Ovary (tissue), 7 donors: ENCODE measurements at regions not wholly inside any gene's neighbourhood (a gene's known extent, or its start where the extent isn't known, plus 50 kb on each side); places are given as distances from the start of the nearest gene placed in this dataset.

Source experiments
- DNase-seq, 5 donors: peaks; one replicate each; pipeline ENCODE4 v3.0.0-alpha.2; 2019 to 2020
- H3K27ac ChIP-seq, 2 donors: fragments of 200-600 bp; one replicate each; pipeline versions ENCODE4 v1.5.1 to v1.8.0; 2019 to 2022
- H3K27me3 ChIP-seq: fragments of 200-600 bp; one replicate; pipeline ENCODE4 v1.8.0; 2022
- H3K36me3 ChIP-seq: fragments of 200-600 bp; sonication (generic); one replicate; pipeline ENCODE4 v1.5.1; 2019
- H3K4me1 ChIP-seq: one replicate; pipeline ENCODE4 v1.8.1; 2013; ENCODE audit warnings: mild to moderate bottlenecking, moderate library complexity; ENCODE audit not compliant: insufficient read depth
- H3K4me3 ChIP-seq: fragments of 200-600 bp; sonication (generic); one replicate; pipeline ENCODE4 v1.5.1; 2017
- H3K9me3 ChIP-seq, 2 donors: fragments of 200-600 bp in 1 of 2; sonication (generic) in 1 of 2; one replicate each; pipeline versions ENCODE4 v1.5.1 to v1.8.1; 2013 to 2019; ENCODE audit warnings: mild to moderate bottlenecking in 1 of 2, moderate library complexity in 1 of 2
- EP300 ChIP-seq: sonication (generic); formaldehyde crosslinking; IDR thresholded peaks from one replicate; pipeline ENCODE4 v1.6.1; 2017; ENCODE audit warnings: antibody characterized with exemption
- POLR2A ChIP-seq: fragments of 450-650 bp; IDR thresholded peaks from one replicate; pipeline ENCODE4 v1.6.1; 2017; ENCODE audit warnings: antibody characterized with exemption, mild to moderate bottlenecking, moderate library complexity
- WGBS, 3 donors: extraction: QIAGEN DNeasy Blood & Tissue Kit in 1 of 3; methylation state at CpG; one replicate each; pipeline versions ENCODE4 v1.1.5 to v1.1.7; 2013 to 2017; 5-methylcytosine and 5-hydroxymethylcytosine counted together
- intact Hi-C, 4 donors: fragments of 100-400 bp; cut with DNase I; formaldehyde crosslinking; loops; one replicate each; pipeline versions ENCODE4 v1.11.0 to v1.15.1; 2022 to 2023
- TF ChIP-seq, protein P1 (sequence below), 3 donors: fragments of 450-650 bp in 2 of 3; fragments of 200-600 bp in 1 of 3; IDR thresholded peaks; one replicate each; pipeline versions ENCODE4 v1.5.1 to v1.8.0; 2016 to 2022; ENCODE audit warnings: antibody characterized with exemption in 3 of 3, mild to moderate bottlenecking in 1 of 3
- donor health status: DM: no; HTN: no; CAD: no; lungs with moderate emphysema.
- donor health status: DM: no; HTN: no; CAD: no.
- donor health status: Bipolar disorder and iron deficiency.
- donor health status: DM: no; HTN: no; CAD: no.
- donor health status: DM: yes; HTN: yes; CAD: no.

DNA sequence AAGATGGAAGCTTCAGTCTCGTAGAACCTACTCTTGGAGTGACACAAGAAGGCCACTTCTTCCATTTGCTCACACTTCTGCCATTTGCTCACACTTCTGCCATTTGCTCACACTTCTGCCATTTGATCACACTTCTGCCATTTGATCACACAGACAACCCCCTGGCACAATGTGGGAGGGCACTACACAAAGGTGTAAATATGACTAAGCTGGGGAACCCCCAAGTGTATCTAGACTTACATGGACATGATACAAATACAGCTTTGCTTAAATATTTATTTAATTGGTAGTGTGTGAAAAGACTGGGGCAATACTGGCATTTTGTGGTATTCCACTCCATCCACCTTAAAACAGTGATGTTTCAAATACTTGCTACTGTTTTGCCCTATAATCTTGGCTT, 296.2 kb upstream of the PPFIA2 start:
- 69 to 82% (median 82%) methylated on average over 1 of the region's 1 CpG for WGBS, 3 donors
- no peaks in the 10 kb centered on the region for H3K27me3 ChIP-seq
- TF ChIP-seq, protein P1, sequence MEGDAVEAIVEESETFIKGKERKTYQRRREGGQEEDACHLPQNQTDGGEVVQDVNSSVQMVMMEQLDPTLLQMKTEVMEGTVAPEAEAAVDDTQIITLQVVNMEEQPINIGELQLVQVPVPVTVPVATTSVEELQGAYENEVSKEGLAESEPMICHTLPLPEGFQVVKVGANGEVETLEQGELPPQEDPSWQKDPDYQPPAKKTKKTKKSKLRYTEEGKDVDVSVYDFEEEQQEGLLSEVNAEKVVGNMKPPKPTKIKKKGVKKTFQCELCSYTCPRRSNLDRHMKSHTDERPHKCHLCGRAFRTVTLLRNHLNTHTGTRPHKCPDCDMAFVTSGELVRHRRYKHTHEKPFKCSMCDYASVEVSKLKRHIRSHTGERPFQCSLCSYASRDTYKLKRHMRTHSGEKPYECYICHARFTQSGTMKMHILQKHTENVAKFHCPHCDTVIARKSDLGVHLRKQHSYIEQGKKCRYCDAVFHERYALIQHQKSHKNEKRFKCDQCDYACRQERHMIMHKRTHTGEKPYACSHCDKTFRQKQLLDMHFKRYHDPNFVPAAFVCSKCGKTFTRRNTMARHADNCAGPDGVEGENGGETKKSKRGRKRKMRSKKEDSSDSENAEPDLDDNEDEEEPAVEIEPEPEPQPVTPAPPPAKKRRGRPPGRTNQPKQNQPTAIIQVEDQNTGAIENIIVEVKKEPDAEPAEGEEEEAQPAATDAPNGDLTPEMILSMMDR (IDR thresholded peaks at IDR 0.05) = no peak
- TF ChIP-seq POLR2A (no peak), EP300 (no peak)
- intact Hi-C loops = no loop called here
- H3K4me1 ChIP-seq = no peaks in the 10 kb centered on the region
- no peaks in the 10 kb centered on the region for H3K9me3 ChIP-seq
- no peaks in the 10 kb centered on the region for H3K36me3 ChIP-seq
- H3K27ac ChIP-seq = no peak overlapping the region
- H3K4me3 ChIP-seq = no peak overlapping the region
- DNase-seq = no peak

DNA sequence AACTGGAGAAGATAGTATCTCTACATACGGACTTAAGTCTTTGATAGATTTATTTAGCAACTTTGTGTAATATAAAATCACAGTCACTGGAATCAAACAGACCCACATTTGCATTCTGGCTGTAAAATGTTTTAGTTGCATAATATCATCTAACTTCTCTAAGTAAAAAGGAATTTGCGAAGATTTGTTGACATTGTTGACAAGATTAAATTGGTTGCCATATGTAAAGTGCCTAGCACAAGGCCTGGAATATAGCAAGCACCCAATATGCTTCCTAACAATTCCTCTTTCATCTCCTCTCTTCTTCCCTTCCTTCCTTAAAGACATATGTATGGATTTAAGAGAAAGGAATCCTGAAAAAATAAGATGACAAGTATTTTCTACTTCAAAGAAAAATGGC, 295.4 kb upstream of the PPFIA2 start:
- H3K9me3 ChIP-seq = no peaks in the 10 kb centered on the region
- DNase-seq = no peak
- 68 to 88% (median 85%) methylated on average over 2 of the region's 2 CpGs for WGBS, 3 donors

GRCh38 chr12:82047446-82047845, 288.3 kb upstream of the PPFIA2 start:
- DNase-seq = no peak
- no peak overlapping the region for H3K4me3 ChIP-seq
- TF ChIP-seq POLR2A (no peak), EP300 (no peak)
- TF ChIP-seq, protein P1 (IDR thresholded peaks at IDR 0.05) = no peak
- H3K36me3 ChIP-seq = no peaks in the 10 kb centered on the region
- H3K9me3 ChIP-seq = no peaks in the 10 kb centered on the region
- intact Hi-C loops = no loop called here
- no peaks in the 10 kb centered on the region for H3K4me1 ChIP-seq
- H3K27me3 ChIP-seq = no peaks in the 10 kb centered on the region
- WGBS, 3 donors = 50 to 62% (median 58%) methylated on average over 2 of the region's 2 CpGs
- H3K27ac ChIP-seq = no peak overlapping the region

More for the DNA sequence above, 295.4 kb upstream of the PPFIA2 start:
- no peaks in the 10 kb centered on the region for H3K36me3 ChIP-seq
- H3K27ac ChIP-seq = no peak overlapping the region
- no peaks in the 10 kb centered on the region for H3K4me1 ChIP-seq
- no peaks in the 10 kb centered on the region for H3K27me3 ChIP-seq
- intact Hi-C loops = no loop called here
- no peak overlapping the region for H3K4me3 ChIP-seq
- TF ChIP-seq POLR2A (no peak), EP300 (no peak)
- TF ChIP-seq, protein P1 (IDR thresholded peaks at IDR 0.05) = no peak

GRCh38 chr12:82040987-82041743, 282.0 kb upstream of the PPFIA2 start:
- Histone ChIP-seq H3K4me1 (no peaks in the 10 kb centered on the region), H3K36me3 (no peaks in the 10 kb centered on the region), H3K27me3 (no peaks in the 10 kb centered on the region), H3K27ac (no peak overlapping the region), H3K4me3 (no peak overlapping the region), H3K9me3 (no peaks in the 10 kb centered on the region)
- TF ChIP-seq, protein P1 (IDR thresholded peaks at IDR 0.05) = no peak
- TF ChIP-seq POLR2A (no peak), EP300 (no peak)
- intact Hi-C loops = no loop called here
- WGBS, 3 donors = 63 to 76% (median 72%) methylated on average over 2 of the region's 2 CpGs
- DNase-seq = no peak
